GM18520 (cell line): ENCODE measurements at regions not wholly inside any gene's neighbourhood (a gene's known extent, or its start where the extent isn't known, plus 50 kb on each side); places are given as distances from the start of the nearest gene placed in this dataset.
"Not testable (repeated sequence)": the region's sequence is repeated elsewhere in the genome, so short reads cannot be mapped to it uniquely, and the experiment has no call there.

ENCODE experiments used
- ATAC-seq: cut with Tn5 transposase; IDR thresholded peaks from one replicate; pipeline ENCODE4 v1.9.1; 2021; ENCODE audit not compliant: unreplicated experiment

DNA sequence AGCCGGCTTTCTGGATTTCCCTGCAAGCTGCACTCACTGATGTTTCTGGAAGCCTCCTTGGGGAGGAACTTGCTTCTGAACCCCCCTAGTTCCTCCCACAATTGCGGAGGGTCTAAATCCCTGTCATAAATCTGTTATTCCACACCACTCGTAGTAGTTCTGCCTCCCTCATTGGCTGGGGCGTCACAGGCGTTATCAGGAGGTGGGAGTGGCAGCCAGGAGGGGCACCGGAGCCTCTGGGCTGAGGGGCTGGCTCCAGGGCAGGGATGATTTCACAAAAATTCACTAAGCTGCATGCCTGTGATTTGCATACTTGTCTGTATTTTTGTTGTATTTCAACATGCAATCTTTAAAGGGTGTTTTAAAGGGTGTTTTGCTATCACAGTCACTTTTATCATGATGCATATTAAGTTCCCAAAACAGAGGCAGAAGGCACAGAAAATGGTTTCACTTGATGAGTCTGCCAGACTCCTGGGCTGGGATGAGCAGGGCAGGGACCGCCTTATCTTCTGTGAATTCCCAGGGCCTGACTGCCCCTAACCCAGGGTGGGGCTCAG lies 176.2 kb upstream of the FOXF1 start:
- no peak for ATAC-seq

DNA sequence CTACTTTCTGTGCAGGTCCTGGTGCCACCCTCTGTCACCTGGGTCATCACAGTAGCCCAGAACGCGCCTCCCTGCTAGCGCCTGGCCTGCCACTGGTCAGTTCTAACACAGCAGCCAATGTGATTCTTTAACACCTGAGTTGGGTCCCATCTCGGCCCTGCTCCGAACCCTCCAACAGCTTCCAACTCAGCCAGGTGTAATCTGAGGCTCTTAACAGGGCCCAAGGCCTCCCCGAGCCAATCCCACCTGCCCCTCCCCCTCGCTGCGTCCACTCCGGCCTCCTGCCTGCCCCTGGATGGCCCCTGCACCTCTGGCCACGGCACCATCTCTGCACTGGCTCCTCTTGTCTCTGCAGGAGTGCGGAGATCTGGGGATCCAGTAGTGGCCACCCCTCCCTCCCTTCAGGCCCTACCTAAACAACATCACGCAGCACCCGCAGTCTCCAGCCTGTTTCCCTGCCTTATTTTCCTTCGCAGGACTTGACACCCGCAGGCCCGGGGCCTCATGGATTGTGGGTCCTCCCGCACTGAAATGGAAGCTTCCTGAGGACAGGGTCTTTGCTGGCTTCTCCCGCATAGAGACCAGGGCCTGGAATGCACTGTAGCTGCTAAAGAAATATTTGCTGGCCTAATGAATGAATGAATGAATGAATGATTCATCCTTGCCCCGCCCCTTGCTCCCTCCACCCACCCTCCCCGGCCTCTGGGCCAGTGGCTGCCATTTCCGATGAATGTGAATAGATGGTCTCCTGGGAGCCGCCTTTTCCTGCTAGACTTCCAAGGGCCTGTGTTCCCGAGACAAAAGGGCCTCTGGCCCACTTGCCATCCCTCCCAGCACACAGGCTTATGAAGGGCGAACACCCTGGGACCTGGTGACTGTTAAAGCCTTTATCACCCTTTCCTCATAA lies 174.8 kb upstream of the FOXF1 start:
- ATAC-seq = no peak

DNA sequence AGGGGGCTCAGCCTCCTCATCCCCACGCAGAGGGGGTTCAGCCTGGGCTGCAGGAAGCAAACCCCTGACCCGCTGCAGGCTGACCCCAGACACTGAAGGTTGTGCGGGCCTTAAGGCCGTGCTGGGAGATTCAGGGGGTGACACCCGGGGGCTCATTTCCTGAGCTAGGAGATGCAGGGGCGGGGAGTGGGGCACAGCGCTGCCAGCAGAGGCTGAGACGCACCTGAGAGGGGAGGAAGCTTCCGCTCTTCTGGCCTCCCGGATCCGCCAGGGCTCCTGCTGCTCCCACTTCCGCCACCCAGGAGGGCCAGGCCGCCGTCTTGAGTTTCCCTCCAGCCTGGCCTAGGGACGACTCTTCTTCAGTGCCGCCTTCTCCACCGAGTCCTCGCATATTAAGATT lies 173.2 kb upstream of the FOXF1 start:
- ATAC-seq = no peak

DNA sequence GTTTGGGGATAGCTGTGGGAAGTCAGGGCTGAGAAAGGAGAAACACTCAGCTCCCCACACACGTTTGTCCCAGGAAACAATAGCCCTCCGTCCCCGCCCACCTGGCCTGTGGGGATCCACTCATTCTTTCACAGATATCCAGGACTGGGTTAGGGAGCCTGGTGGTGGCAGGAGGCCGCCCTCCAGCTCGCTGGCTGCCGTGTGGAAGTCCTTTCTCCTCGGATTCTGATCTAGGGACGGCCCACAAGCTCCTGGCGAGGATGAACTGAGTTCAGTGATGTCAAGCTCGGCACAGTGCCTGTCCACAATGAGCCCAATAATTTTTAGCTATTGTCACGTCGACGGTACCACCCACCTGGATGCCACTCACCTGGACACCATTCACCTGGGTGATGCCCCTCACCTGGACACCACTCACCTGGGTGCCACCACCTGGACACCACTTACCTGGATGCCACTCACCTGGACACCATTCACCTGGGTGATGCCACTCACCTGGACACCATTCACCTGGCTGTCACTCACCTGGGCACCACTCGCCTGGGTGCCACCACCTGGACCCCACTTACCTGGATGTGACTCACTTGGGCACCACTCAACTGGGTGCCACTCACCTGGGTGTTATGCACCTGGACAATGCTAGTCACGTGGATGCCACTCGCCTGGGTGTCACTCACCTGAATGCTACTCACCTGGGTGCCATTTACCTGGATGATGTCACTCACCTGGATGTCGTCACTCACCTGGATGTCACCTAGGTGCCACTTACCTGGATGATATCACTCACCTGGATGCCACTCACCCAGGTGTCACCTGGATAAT lies 172.5 kb upstream of the FOXF1 start:
- ATAC-seq = no peak

DNA sequence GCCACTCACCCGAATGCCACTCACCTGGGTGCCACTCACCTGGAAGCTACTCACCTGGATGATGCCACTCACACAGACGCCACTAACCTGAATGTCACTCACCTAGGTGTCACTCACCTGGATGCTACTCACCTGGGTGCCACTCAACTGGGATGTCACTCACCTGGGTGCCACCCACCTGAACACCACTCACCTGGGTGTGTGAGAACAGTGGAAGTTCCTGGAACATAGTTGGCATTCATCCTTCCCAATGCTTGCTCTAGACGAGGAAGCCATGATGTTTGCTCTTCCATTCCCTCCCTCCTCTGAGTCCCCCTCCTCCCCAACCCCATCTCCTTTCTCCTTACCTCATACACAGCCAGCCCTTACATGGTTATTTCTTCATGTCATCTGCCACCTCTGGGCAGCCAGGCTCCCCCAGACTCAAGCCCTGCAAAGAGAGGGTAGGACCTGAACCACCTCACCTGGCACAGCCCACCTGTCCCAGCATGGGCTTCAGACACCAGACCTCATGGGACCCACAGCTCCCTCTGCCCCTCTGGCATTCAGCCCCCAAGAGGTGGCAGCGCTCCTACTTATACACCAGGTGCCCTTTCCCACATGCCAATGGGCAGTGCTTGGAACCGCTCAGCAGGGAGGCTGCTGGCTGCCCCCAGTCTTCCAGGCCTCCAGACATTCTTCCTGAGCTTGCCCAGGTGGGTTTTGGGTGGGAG lies 171.8 kb upstream of the FOXF1 start:
- ATAC-seq = no peak

DNA sequence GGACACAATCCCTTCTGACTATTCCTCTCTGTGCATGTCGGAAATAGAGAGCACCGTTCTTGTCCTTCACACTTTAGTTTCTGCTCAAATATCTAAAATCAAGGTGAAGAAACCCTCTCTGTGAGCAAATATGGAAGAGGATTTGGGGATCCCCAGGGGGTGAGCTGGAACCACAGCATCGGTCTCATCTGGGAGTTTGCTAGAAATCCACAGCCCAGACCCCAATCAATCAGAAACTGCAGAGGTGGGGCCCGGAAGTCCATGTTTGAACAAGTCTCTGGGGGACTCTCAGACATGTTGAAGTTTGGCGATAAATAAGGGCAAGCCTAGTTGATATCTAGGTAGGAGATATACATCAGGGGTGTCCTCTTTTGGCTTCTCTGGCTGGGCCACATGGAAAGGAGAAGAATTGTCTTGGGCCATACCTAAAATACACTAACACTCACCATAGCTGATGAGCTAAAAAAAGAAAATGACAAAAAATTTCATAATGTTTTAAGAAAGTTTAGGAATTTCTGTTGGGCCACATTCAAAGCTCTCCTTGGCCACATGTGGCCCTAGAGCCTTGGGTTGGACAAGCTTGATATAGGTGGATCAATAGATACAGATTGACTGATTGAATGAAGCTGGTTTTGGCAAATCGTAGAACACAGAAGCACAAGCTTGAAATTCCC lies 168.0 kb upstream of the FOXF1 start:
- no peak for ATAC-seq

DNA sequence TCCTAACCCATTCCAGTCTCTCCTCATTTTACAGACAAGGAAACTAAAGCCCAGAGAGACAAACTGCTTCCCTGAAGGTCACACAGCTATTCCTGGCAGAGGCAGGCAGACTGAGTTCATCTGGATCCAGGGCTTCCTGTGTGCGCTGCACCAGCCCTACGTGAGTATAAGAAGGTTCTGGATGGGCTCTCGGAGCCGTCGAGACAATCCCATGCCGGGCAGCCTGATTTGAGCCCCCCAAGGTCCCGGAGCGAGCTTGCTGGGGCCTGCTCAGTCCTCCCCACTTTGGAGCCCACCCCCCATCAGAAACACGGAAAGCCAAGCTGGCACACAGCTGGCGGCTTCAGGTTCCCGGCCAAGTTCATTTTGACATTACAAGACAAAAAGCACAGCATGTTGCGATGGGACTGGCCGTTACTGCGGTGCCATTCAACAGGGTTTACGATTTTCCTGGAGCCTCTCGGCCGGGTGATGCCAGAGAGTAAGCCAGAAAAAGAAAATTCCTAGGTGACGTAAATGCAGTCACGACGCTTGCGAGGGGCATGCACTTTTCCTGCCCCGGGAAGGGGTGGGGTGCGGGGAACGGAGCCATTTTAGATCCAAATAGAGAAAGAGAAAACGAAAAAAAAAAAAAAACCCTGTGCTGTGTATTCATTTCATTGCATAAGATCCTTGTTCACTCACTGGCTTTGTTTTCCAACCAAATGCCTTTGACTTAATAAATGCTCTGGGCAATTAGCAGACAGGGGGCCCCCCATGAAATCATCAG lies 167.1 kb upstream of the FOXF1 start:
- no peak for ATAC-seq

DNA sequence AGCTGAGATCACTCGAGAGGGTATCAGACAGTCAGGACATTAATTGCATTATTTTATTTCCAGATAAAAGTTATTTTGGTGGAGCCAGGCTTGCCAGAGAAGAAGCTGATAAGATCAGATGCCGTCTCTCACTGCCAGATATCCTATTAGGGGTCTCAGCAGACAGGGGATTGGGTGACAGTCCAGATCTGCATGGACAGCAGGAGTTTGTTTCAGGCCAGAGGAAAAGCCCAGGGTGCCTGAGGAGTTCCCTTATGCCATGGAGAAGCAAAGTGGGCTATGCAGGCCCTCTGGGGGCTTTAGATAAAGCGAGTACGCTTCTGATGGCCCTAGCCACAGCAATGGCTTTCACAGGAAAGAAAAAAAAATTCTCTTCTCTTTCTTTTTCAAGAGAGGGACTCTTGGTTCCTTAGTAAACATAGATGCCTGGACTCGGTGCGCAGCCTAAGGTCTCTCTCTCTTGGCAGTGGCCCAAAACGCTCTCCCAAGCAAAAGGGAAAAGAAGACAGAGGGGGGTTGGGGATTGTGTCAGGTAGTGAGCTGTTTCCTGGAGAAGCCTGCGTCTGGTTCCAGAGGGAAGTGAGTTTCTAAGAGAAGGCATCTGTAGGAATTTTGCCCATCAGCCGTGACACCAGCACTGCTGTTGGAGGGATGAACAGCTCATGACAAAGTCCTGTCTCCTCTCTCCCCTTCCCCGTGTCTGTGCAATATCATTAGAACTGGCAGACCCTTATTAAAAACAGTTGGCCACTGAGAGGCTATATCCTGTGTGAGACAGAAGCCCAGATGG lies 166.3 kb upstream of the FOXF1 start:
- ATAC-seq = no peak

DNA sequence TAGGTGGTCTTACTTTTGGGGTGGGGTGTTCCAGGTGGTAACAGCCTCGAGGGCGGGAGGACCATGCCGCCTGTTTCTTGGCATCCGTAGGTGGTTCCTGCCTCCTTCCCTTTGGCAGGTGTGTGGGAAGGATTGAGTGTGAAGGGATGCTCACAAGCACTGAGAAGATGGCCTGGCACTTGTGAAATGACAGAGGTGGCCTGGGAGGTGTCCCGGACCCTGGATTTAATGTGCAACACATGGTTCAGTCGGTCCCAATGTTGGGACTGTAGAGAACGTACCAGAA lies 165.8 kb upstream of the FOXF1 start:
- ATAC-seq = no peak

DNA sequence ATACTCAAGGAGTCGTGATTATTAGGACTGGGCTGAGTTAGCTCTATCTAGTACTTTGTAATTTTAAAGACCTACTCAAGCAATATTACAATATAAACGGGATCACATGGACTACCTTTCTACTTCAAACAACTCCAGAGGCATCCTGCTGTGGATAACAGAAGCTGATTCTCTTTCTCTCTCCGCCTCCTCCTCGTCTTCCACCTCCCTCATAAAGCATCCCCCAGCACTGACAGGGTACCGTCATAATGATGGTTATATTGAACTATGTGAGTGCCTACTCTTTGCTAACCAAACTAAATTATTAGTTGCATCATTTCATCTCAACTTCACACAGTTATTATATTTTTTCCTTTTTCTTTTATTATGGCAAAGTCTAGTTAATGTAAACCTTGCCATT lies 165.4 kb upstream of the FOXF1 start:
- no peak for ATAC-seq

DNA sequence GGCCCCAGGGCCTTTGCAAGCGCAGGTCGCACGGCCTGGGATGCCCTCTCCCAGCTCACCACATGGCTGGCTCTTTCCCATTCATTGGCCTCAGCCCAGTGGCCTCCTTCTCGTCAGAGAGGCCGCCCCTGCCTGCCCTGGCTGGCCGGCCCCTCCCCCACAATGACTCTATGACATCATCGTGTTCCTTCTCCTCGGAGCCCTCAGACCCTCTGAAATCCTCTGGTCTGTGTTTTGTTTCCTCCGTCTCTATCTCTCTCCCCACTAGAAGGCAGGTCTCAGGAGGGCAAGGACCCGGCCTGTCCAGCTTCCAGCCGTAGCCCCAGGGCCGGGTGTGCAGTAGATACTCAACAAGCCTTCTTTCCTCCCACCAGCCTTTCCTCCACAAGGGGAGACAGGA lies 164.8 kb upstream of the FOXF1 start:
- ATAC-seq = no peak

DNA sequence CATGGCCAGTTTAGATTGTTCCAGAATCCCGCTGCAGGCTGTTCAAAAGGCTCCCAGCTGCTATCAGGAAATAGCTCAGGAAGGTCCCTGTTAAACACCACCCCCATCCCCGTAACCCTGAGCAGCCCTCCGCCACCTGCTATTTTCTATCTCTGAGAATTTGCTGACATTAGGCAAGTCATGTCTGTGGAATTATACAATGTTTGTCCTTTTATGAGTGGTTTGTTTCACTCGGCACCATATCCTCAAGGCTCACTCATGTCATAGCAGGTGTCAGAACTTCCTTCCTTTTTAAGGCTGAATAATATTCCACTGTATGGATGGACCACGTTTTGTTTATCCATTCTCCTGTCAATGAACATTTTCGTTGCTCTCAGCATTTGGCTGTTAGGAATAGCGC lies 164.3 kb upstream of the FOXF1 start:
- no peak for ATAC-seq

DNA sequence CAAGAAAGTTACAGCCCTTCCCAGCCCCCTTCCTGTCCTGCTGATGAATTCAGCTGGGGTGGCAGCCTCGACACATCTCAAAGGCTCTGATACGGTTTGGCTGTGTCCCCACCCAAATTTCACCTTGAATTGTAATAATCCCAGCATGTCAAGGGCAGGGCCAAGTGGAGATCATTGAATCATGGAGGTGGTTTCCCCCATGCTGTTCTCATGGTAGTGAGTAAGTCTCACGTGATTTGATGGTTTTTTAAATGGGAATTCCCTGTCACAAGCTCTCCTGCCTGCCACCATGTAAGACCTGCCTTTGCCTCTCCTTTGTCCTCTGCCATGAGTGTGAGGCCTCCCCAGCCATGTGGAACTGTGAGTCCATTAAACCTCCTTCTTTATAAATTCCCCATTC lies 163.2 kb upstream of the FOXF1 start:
- no peak for ATAC-seq

DNA sequence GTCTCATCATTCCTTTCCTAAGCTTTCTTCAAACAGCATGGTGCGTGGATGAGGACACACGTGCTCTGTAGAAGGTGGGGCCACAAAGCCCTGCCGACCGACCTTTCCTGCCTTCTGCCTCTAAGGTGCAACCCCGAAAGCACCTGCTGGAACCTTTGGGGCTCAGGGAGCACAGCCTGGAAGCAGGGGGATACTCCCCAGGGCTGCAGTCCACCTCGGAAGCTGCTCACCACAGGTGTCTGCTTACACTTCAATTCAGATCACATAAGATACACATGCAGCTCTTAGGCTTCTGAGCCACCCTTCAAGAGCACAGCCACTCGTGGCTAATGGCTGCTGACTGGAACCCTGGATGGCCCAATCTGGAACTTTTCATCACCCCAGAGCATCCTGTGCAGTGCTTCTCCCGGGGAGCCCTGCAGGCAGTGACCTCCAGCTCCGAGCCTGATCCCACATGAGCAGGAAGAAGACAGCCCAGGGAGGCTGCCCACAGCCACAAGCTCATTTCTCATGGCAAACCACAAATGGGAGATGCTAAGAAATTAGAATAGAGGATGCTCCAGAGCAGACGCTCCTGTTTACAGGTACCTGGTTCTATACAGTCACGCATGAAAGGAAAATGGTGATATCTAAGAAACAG lies 162.3 kb upstream of the FOXF1 start:
- no peak for ATAC-seq

DNA sequence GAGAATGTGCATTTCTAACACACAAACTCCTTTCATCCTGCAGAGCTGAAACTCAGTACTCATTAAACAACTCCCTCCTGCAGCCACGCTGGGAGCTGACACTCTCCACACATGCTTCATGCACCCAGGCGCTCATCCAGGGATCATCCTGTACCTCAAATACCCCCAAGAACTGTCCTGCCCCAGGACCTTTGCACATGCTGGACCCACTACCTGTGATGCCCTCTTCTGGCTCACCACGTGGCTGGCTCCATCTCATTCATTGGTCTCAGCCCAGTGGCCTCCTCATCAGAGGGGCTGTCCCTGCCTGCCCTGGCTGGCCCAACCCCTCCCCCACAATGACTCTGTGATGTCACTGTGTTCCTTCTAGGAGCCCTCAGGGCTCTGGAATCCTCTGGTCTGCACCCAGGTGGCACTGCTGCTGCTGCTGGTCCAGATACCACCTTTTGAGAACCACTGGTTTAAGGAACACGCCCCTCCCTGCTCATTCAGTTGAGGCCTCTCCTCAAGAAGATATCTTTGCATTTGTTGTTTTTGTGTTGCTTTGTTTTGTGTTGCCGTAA lies 160.9 kb upstream of the FOXF1 start:
- ATAC-seq = no peak

DNA sequence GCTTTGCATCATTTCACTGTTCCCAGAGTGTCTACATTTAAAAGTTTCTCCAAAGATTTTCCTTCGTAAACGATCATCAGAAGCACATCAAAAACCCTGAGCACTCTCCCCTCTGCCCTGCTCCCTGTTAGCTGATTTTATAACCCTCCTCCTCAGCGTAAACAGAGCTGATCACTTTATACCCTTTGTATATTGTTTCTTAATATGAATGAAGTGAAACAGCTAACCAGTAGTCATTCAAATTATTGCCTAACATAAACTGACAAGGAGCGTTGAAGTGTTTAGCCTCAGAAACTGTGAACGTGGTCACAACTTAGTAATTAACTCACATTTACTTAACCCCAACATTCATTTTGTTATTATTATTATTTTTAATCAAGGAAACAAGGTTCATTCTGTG lies 160.0 kb upstream of the FOXF1 start:
- ATAC-seq = no peak

DNA sequence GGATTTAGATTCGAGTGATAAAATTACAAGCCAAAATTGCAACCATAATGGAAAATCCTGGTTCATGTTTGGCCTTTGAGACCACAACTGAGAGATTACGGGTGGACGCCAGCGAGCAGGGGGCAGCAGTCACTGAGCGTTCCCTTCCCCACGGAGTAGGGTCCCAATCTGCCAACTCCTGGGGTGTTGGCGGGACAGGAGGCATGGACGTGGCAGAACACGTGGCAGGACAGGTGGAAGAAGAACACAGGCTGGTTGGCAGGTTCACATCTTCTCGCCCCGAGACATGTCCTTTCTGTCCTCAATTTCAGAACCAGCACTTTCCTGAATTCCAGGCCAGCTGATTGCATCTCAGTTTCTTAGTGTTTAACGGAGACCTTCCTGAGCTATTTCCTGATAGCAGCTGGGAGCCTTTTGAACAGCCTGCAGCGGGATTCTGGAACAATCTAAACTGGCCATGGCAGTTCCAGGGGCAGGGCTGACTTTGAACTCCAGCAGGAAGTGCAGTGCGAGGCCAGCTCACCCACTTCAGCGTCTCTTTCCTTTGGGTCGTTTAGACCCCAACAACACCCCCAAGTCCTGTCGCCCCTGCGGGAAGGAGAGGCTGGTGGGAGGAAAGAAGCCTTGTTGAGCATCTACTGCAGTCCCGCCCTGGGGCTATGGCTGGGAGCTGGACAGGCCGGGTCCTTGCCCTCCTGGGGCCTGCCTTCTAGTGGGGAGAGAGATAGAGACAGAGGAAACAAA lies 159.1 kb upstream of the FOXF1 start:
- no peak for ATAC-seq

DNA sequence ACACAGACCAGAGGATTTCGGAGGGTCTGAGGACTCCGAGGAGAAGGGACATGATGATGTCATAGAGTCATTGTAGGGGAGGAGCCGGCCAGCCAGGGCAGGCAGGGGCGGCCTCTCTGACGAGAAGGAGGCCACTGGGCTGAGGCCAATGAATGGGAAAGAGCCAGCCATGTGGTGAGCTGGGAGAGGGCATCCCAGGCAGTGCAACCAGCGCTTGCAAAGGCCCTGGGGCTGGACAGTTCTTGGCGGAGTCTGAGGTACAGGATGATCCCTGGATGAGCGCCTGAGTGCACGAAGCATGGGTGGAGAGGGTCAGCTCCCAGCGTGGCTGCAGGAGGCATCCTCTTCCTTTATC lies 158.6 kb upstream of the FOXF1 start:
- ATAC-seq = not testable (repeated sequence)
